K562 (cell line): ENCODE measurements at regions not wholly inside any gene's neighbourhood (a gene's known extent, or its start where the extent isn't known, plus 50 kb on each side); places are given as distances from the start of the nearest gene placed in this dataset.

ENCODE experiments used
- CBX3 ChIP-seq, 2 experiments: IDR thresholded peaks; 1 replicate in 1 of 2; 2 replicates in 1 of 2; pipeline ENCODE4 v1.6.1; 2012; ENCODE audit warnings: inconsistent platforms in 2 of 2, low read length in 2 of 2, borderline replicate concordance in 1 of 2, control low read depth in 1 of 2
- GATA2 ChIP-seq: sonication (generic); formaldehyde crosslinking; IDR thresholded peaks from 2 replicates; pipeline ENCODE4 v1.4.0; 2020; ENCODE audit warnings: mild to moderate bottlenecking, missing genetic modification reagents
- NFRKB ChIP-seq: fragments of 450-650 bp; IDR thresholded peaks from 2 replicates; pipeline ENCODE4 v1.6.1; 2016; ENCODE audit warnings: low read depth
- SAFB2 ChIP-seq: fragments of 200-400 bp; formaldehyde crosslinking; IDR thresholded peaks from 2 replicates; pipeline ENCODE4 v1.6.1; 2018; ENCODE audit warnings: borderline replicate concordance, low read length, low read depth, moderate library complexity; ENCODE audit not compliant: severe bottlenecking
- SP1 ChIP-seq: sonication (generic); formaldehyde crosslinking; IDR thresholded peaks from 2 replicates; pipeline ENCODE4 v1.8.1; 2022; ENCODE audit warnings: mild to moderate bottlenecking, missing genetic modification reagents
- TEAD4 ChIP-seq, 2 experiments: sonication (generic) in 1 of 2; formaldehyde crosslinking in 1 of 2; IDR thresholded peaks; 2 replicates each; pipeline versions ENCODE4 v1.6.1 to v1.8.0; 2012 to 2022; ENCODE audit warnings: borderline replicate concordance in 1 of 2, inconsistent platforms in 1 of 2, low read length in 1 of 2, mild to moderate bottlenecking in 1 of 2, missing genetic modification reagents in 1 of 2
- ZBTB7A ChIP-seq: IDR thresholded peaks from 2 replicates; pipeline ENCODE4 v1.6.1; 2011; ENCODE audit warnings: low read depth, mild to moderate bottlenecking, low read length, moderate library complexity, borderline replicate concordance; ENCODE audit not compliant: control insufficient read depth
- TF ChIP-seq, protein P1 (sequence below), 3 experiments: IDR thresholded peaks in 2 of 3; conservative IDR thresholded peaks in 1 of 3; 2 replicates each; pipeline ENCODE4 v1.5.1; 2011 to 2012; ENCODE audit warnings: low read length in 3 of 3, mild to moderate bottlenecking in 3 of 3, control low read depth in 2 of 3, improper control_type of control experiment in 1 of 3, inconsistent platforms in 1 of 3, low read depth in 1 of 3, mixed read lengths in 1 of 3, moderate library complexity in 1 of 3; ENCODE audit not compliant: insufficient read depth in 2 of 3
- TF ChIP-seq, protein P2 (sequence below): fragments of 250-450 bp; sonication (Bioruptor Pico); IDR thresholded peaks from 2 replicates; pipeline ENCODE4 v1.8.0; 2022; ENCODE audit warnings: inconsistent platforms

DNA sequence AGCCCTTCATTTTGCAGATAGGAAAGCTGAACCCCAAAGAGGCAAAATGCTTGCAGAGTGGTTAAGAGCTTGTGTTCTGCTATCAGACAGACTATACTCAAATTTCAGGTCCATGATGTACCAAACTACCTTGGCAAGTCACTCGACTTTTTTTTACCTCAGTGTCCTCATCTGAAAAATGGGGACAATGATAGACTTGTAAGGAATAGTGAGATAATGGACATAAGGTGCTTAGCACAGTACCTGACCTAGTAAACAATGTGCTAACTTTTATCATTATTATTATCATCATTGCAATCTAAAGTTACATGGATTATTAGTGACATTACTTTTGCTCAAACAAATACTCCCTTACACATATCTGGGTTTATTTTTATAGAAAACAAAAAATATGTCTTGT lies 79.4 kb upstream of the ARID5B start:
- TF ChIP-seq SP1 (CRISPR knock-in tag), result no peak
- no peak for TF ChIP-seq SAFB2
- TF ChIP-seq ZBTB7A, result no peak
- no peak for TF ChIP-seq NFRKB
- no peak for TF ChIP-seq TEAD4 (IDR thresholded peaks at IDR 0.05; ENCODE audit: low read length)
- no peak for TF ChIP-seq TEAD4 (CRISPR knock-in tag; IDR thresholded peaks at IDR 0.05; ENCODE audit: borderline replicate concordance)
- TF ChIP-seq, protein P1, sequence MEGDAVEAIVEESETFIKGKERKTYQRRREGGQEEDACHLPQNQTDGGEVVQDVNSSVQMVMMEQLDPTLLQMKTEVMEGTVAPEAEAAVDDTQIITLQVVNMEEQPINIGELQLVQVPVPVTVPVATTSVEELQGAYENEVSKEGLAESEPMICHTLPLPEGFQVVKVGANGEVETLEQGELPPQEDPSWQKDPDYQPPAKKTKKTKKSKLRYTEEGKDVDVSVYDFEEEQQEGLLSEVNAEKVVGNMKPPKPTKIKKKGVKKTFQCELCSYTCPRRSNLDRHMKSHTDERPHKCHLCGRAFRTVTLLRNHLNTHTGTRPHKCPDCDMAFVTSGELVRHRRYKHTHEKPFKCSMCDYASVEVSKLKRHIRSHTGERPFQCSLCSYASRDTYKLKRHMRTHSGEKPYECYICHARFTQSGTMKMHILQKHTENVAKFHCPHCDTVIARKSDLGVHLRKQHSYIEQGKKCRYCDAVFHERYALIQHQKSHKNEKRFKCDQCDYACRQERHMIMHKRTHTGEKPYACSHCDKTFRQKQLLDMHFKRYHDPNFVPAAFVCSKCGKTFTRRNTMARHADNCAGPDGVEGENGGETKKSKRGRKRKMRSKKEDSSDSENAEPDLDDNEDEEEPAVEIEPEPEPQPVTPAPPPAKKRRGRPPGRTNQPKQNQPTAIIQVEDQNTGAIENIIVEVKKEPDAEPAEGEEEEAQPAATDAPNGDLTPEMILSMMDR (IDR thresholded peaks at IDR 0.05 in 2 of 3, conservative IDR thresholded peaks at IDR 0.05 in 1 of 3; ENCODE audit: insufficient read depth in 2 of 3, low read depth in 1 of 3, low read length in 3 of 3), result no peak
- no peak for TF ChIP-seq GATA2 (CRISPR knock-in tag)
- TF ChIP-seq, protein P2, sequence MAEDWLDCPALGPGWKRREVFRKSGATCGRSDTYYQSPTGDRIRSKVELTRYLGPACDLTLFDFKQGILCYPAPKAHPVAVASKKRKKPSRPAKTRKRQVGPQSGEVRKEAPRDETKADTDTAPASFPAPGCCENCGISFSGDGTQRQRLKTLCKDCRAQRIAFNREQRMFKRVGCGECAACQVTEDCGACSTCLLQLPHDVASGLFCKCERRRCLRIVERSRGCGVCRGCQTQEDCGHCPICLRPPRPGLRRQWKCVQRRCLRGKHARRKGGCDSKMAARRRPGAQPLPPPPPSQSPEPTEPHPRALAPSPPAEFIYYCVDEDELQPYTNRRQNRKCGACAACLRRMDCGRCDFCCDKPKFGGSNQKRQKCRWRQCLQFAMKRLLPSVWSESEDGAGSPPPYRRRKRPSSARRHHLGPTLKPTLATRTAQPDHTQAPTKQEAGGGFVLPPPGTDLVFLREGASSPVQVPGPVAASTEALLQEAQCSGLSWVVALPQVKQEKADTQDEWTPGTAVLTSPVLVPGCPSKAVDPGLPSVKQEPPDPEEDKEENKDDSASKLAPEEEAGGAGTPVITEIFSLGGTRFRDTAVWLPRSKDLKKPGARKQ (CRISPR knock-in tag), result no peak
- no peak for TF ChIP-seq CBX3 (IDR thresholded peaks at IDR 0.05; ENCODE audit: borderline replicate concordance in 1 of 2, low read length in 2 of 2)
